ENCODE measurements at regions not wholly inside any gene's neighbourhood (a gene's known extent, or its start where the extent isn't known, plus 50 kb on each side); places are given as distances from the start of the nearest gene placed in this dataset.

- 60 to 100% methylated on average over 1 of the region's 1 CpG for WGBS, 2 donors
- H3K4me1 ChIP-seq: peaks cover 3% of the 10 kb centered on the region
- TF ChIP-seq CTCF (IDR thresholded peaks at IDR 0.05) (no peak), POLR2A (IDR thresholded peaks at IDR 0.05) (no peak)
- H3K36me3 ChIP-seq (ENCODE audit: low read depth, missing control alignments): no peaks in the 10 kb centered on the region
- intact Hi-C loops (cut with DNase I; ENCODE audit: low total_unique reads): no loop called here
- no peak overlapping the region for H3K27ac ChIP-seq
- H3K9me3 ChIP-seq: no peaks in the 10 kb centered on the region
- H3K27me3 ChIP-seq: no peaks in the 10 kb centered on the region
- no peak for DNase-seq
- H3K4me3 ChIP-seq: no peak overlapping the region
Observed at GRCh38 chr6:104596091-104596490, 263.6 kb downstream of the HACE1 start.

GRCh38 chr6:104595311-104595820, 264.4 kb downstream of the HACE1 start:
- intact Hi-C loops (cut with DNase I; ENCODE audit: low total_unique reads): no loop called here

GRCh38 chr6:104591573-104592334, 268.0 kb downstream of the HACE1 start:
- intact Hi-C loops (cut with DNase I; ENCODE audit: low total_unique reads): no loop called here
- no peak for DNase-seq
- no peak overlapping the region for H3K27ac ChIP-seq
- WGBS, 2 donors: 79 to 82% methylated on average over 2 of the region's 2 CpGs
- H3K4me1 ChIP-seq: no peaks in the 10 kb centered on the region
- TF ChIP-seq CTCF (IDR thresholded peaks at IDR 0.05): no peak
- no peak for TF ChIP-seq POLR2A (IDR thresholded peaks at IDR 0.05)
- no peak overlapping the region for H3K4me3 ChIP-seq
- no peaks in the 10 kb centered on the region for H3K27me3 ChIP-seq
- no peaks in the 10 kb centered on the region for H3K36me3 ChIP-seq (ENCODE audit: low read depth, missing control alignments)
- H3K9me3 ChIP-seq: no peaks in the 10 kb centered on the region

More at GRCh38 chr6:104595311-104595820, 264.4 kb downstream of the HACE1 start:
- no peaks in the 10 kb centered on the region for H3K36me3 ChIP-seq (ENCODE audit: low read depth, missing control alignments)
- H3K9me3 ChIP-seq: no peaks in the 10 kb centered on the region
- no peak for DNase-seq
- no peaks in the 10 kb centered on the region for H3K4me1 ChIP-seq
- no peaks in the 10 kb centered on the region for H3K27me3 ChIP-seq
- WGBS, 2 donors: 80 to 86% methylated on average over 2 of the region's 2 CpGs
- TF ChIP-seq CTCF (IDR thresholded peaks at IDR 0.05): no peak
- no peak for TF ChIP-seq POLR2A (IDR thresholded peaks at IDR 0.05)
- H3K27ac ChIP-seq: no peak overlapping the region
- H3K4me3 ChIP-seq: no peak overlapping the region

- Histone ChIP-seq H3K27ac (no peak overlapping the region), H3K4me1 (no peaks in the 10 kb centered on the region), H3K27me3 (no peaks in the 10 kb centered on the region), H3K4me3 (no peak overlapping the region), H3K36me3 (ENCODE audit: low read depth, missing control alignments) (no peaks in the 10 kb centered on the region), H3K9me3 (no peaks in the 10 kb centered on the region)
- intact Hi-C loops (cut with DNase I; ENCODE audit: low total_unique reads): no loop called here
- DNase-seq: no peak
- no peak for TF ChIP-seq CTCF (IDR thresholded peaks at IDR 0.05)
- TF ChIP-seq POLR2A (IDR thresholded peaks at IDR 0.05): no peak
Observed at GRCh38 chr6:104589940-104590339, 269.8 kb downstream of the HACE1 start.

GRCh38 chr6:104585646-104586045, 274.1 kb downstream of the HACE1 start:
- WGBS, 2 donors: 48 to 58% methylated on average over 2 of the region's 2 CpGs
- H3K27ac ChIP-seq: no peak overlapping the region
- no peak for DNase-seq
- no peaks in the 10 kb centered on the region for H3K9me3 ChIP-seq
- H3K27me3 ChIP-seq: no peaks in the 10 kb centered on the region
- TF ChIP-seq CTCF (IDR thresholded peaks at IDR 0.05) (no peak), POLR2A (IDR thresholded peaks at IDR 0.05) (no peak)
- no peaks in the 10 kb centered on the region for H3K4me1 ChIP-seq
- no peak overlapping the region for H3K4me3 ChIP-seq
- intact Hi-C loops (cut with DNase I; ENCODE audit: low total_unique reads): no loop called here
- H3K36me3 ChIP-seq (ENCODE audit: low read depth, missing control alignments): no peaks in the 10 kb centered on the region

Data from testis (tissue), 2 donors.